Activated CD8-positive, alpha-beta memory T cell treated with anti-CD3 and anti-CD28 coated beads for 36 hours (primary cell): ENCODE measurements at regions not wholly inside any gene's neighbourhood (a gene's known extent, or its start where the extent isn't known, plus 50 kb on each side); places are given as distances from the start of the nearest gene placed in this dataset.
"Not testable (repeated sequence)": the region's sequence is repeated elsewhere in the genome, so short reads cannot be mapped to it uniquely, and the experiment has no call there.

Source experiments
- CTCF ChIA-PET: fragments of 350-600 bp; sonication (Branson Sonifier 250); formaldehyde crosslinking; loops from one replicate; lab custom pipeline; 2021; ENCODE audit warnings: antibody characterized with exemption; lab: Charles Lee
- POLR2A ChIA-PET: fragments of 350-600 bp; sonication (Branson Sonifier 250); formaldehyde crosslinking; loops from one replicate; lab custom pipeline; 2021; ENCODE audit warnings: antibody characterized with exemption; lab: Charles Lee

- CTCF ChIA-PET, result no interaction called here
Measured at GRCh38 chr13:82088781-82089180, 1747.9 kb upstream of the SPRY2 start.

GRCh38 chr13:82076496-82076895 is 1735.6 kb upstream of the SPRY2 start:
- POLR2A ChIA-PET, result no interaction called here
- CTCF ChIA-PET, result no interaction called here

More at GRCh38 chr13:82088781-82089180, 1747.9 kb upstream of the SPRY2 start:
- POLR2A ChIA-PET, result no interaction called here

GRCh38 chr13:82070416-82070815 is 1729.5 kb upstream of the SPRY2 start:
- POLR2A ChIA-PET, result no interaction called here
- CTCF ChIA-PET, result no interaction called here

GRCh38 chr13:82062772-82063171 is 1721.8 kb upstream of the SPRY2 start:
- POLR2A ChIA-PET, result no interaction called here
- CTCF ChIA-PET, result no interaction called here

GRCh38 chr13:82058364-82058763 is 1717.4 kb upstream of the SPRY2 start:
- POLR2A ChIA-PET, result no interaction called here
- CTCF ChIA-PET, result no interaction called here

GRCh38 chr13:82045316-82045715 is 1704.4 kb upstream of the SPRY2 start:
- POLR2A ChIA-PET, CTCF ChIA-PET: not testable (repeated sequence)

GRCh38 chr13:82036602-82037001 is 1695.7 kb upstream of the SPRY2 start:
- CTCF ChIA-PET, result no interaction called here
- POLR2A ChIA-PET, result no interaction called here

GRCh38 chr13:82011355-82011754 is 1670.4 kb upstream of the SPRY2 start:
- CTCF ChIA-PET, result no interaction called here
- POLR2A ChIA-PET, result no interaction called here

GRCh38 chr13:82010780-82011179 is 1669.9 kb upstream of the SPRY2 start:
- POLR2A ChIA-PET, result no interaction called here
- CTCF ChIA-PET, result no interaction called here

GRCh38 chr13:82002710-82003109 is 1661.8 kb upstream of the SPRY2 start:
- CTCF ChIA-PET, result no interaction called here
- POLR2A ChIA-PET, result no interaction called here

- ChIA-PET POLR2A (no interaction called here), CTCF (no interaction called here)
Measured at GRCh38 chr13:81995316-81995715, 1654.4 kb upstream of the SPRY2 start.

GRCh38 chr13:81990652-81991051 is 1649.7 kb upstream of the SPRY2 start:
- POLR2A ChIA-PET, result no interaction called here
- CTCF ChIA-PET, result no interaction called here

GRCh38 chr13:81988567-81988966 is 1647.6 kb upstream of the SPRY2 start:
- ChIA-PET POLR2A (no interaction called here), CTCF (no interaction called here)

- ChIA-PET CTCF (no interaction called here), POLR2A (no interaction called here)
Measured at GRCh38 chr13:81987677-81988357, 1646.9 kb upstream of the SPRY2 start.

GRCh38 chr13:81987159-81987558 is 1646.2 kb upstream of the SPRY2 start:
- POLR2A ChIA-PET, result no interaction called here
- CTCF ChIA-PET, result no interaction called here

- CTCF ChIA-PET, result no interaction called here
Measured at GRCh38 chr13:81986308-81986707, 1645.4 kb upstream of the SPRY2 start.

GRCh38 chr13:81957121-81957520 is 1616.2 kb upstream of the SPRY2 start:
- ChIA-PET CTCF (no interaction called here), POLR2A (no interaction called here)

More at GRCh38 chr13:81986308-81986707, 1645.4 kb upstream of the SPRY2 start:
- POLR2A ChIA-PET, result no interaction called here

GRCh38 chr13:81929988-81930387 is 1589.1 kb upstream of the SPRY2 start:
- ChIA-PET CTCF (no interaction called here), POLR2A (no interaction called here)

- CTCF ChIA-PET, result no interaction called here
- POLR2A ChIA-PET, result no interaction called here
Measured at GRCh38 chr13:81927347-81927746, 1586.4 kb upstream of the SPRY2 start.

GRCh38 chr13:81917810-81918209 is 1576.9 kb upstream of the SPRY2 start:
- ChIA-PET CTCF (no interaction called here), POLR2A (no interaction called here)

GRCh38 chr13:81916461-81916860 is 1575.5 kb upstream of the SPRY2 start:
- CTCF ChIA-PET, result no interaction called here
- POLR2A ChIA-PET, result no interaction called here

GRCh38 chr13:81907787-81908372 is 1567.0 kb upstream of the SPRY2 start:
- ChIA-PET CTCF (no interaction called here), POLR2A (no interaction called here)
